CD4-positive, alpha-beta T cell treated with Interleukin-4 for 1 hour (primary cell): ENCODE measurements at regions not wholly inside any gene's neighbourhood (a gene's known extent, or its start where the extent isn't known, plus 50 kb on each side); places are given as distances from the start of the nearest gene placed in this dataset.

Source experiments
- DNase-seq, 2 donors: peaks; one replicate each; pipeline ENCODE4 v3.0.0-alpha.2; 2020 to 2022

- DNase-seq: no peak
Observed at GRCh38 chr6:50102676-50103075, 52.9 kb upstream of the DEFB112 start.

GRCh38 chr6:50110587-50110986 is 60.9 kb upstream of the DEFB112 start:
- no peak for DNase-seq

- DNase-seq: no peak
Observed at GRCh38 chr6:50112981-50113857, 63.5 kb upstream of the DEFB112 start.

DNA sequence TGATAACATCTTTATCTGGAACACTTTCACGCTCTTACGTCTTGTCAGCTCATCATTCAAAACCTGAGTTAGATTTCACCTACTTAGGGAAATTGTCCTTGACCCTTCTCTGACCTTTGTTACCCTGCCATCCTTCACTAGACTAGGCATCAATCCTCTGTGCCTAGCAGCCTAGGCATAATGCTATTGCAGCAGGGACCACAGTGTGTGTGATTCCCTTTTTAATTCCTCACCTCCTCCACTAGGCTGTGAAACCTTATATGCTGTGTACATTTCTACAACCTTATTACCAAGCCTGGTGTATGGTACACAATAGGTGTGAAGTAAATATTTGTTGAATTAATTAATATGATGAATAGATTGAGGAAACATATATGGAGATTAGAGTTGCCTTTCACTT is 66.7 kb upstream of the DEFB112 start:
- no peak for DNase-seq

- no peak for DNase-seq
Observed at GRCh38 chr6:50116797-50117542, 67.2 kb upstream of the DEFB112 start.

GRCh38 chr6:50120300-50120699 is 70.6 kb upstream of the DEFB112 start:
- DNase-seq: no peak

GRCh38 chr6:50123688-50124087 is 74.0 kb upstream of the DEFB112 start:
- no peak for DNase-seq

GRCh38 chr6:50124572-50124971 is 74.8 kb upstream of the DEFB112 start:
- DNase-seq: no peak

DNA sequence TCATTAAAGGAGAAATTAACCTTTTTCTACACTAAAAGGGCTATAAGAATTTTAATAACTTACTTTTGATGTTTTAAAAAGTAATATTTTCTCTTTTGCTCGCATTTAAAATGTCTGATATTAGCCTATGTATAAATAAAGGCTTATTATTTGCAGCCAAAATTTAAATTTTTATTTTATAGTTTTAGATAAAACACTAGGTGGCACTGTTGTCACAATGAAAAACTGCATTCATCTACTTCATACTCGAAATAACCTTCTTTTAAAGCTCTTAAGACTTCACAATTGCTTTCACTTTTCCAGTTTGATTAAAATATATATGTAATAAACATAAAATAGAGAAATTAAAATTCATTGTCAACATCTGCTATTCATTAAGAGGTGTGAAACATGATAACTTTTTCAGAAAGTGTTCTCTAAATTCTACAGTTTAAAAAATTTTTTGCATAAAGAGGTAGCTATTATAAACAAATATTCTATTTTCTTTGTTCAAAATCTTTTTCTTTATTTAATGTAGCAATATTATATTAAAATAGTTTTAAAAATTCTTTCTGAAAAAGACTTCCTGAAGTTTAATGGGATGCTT is 78.8 kb upstream of the DEFB112 start:
- DNase-seq: no peak

DNA sequence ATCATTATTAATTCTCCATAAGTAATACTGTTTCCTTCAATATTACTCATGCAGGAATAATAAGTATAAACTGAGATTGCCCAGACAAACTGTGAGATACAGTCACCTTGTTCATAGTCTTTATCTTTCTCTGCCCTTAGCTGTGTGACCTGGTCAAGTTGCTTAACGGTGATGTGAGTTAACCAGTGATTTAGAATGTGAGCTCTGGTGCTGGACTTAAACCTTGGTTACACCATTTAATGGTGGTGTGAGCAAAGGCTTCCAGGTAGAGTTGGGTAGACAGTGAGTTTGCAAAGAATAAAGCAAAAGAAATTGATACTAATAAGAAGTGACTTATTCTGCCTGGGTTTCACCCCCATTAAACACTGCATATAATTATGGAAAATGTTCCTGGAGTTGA is 86.2 kb upstream of the DEFB112 start:
- no peak for DNase-seq

- DNase-seq: no peak
Observed at GRCh38 chr6:50141100-50141499, 91.4 kb upstream of the DEFB112 start.

DNA sequence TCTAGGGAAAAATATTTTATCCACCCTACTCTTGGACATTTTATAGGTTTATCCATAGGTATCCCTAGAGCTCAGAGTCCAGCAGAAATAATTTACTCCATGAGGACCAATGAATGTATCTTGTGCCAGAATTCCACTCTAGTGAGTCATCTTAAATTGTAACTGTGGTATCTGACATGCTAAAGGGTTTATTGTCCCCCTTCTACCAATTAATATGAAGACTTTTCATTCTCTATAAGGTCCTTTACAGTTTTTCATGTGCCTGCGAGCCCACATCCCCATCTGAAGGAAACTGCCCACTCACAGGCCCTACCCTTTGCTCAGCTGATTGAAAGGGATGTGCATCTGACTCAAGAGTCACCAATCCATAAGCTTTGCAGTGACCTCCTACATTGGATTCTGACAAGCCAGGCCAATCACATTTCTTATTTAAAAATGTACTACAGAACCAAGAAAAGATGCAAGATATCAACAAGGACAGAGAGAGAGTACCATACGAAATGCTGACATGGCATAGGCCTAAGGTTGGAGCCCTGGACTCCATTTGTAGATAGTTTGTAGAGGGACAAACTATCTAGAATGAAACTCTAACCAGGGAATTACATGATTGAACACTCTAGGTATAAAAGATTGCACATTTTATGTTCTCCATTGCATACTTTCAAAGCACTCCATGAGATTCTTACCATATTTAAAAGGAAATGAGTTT is 93.4 kb upstream of the DEFB112 start:
- no peak for DNase-seq

DNA sequence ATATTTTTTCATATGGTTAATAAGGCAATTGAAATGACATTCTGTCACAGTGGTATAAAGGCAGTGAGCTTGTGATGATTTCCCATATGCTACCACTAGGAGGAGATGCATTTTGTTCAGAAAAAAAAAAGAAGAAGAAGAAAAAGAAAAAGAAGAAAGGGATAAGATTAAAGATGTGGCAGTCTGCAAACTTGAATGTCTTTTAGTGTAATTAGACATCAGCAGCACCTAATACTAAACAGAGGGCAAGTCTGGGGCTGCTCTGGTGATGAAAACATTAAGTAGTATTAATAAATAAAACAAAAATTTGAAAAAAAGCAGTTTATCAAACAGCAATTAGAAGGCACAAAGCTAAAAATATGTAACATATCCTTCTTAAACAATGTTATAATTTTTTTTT is 95.4 kb upstream of the DEFB112 start:
- no peak for DNase-seq

GRCh38 chr6:50147371-50147770 is 97.6 kb upstream of the DEFB112 start:
- DNase-seq: no peak

- no peak for DNase-seq
Observed at GRCh38 chr6:50180646-50181045, 130.9 kb upstream of the DEFB112 start.

DNA sequence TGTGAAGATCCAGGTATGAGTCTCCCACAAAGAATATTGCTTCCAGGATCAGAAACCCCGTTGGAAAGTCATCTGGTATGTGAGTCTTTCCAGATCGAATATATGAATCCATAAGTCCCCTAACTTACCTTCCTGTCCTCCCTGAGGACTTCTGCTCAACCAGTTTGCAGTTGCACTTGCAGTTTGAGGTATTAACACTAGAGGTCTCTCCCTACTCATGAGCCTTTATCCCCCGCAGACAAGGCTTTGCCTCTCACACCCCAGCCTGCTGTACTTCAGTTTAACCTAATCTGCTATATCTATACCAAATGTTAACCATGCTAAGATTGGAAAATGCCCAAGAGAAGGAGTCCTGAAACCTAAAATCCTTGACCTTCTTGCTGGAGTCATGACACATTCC is 135.3 kb upstream of the DEFB112 start:
- no peak for DNase-seq

DNA sequence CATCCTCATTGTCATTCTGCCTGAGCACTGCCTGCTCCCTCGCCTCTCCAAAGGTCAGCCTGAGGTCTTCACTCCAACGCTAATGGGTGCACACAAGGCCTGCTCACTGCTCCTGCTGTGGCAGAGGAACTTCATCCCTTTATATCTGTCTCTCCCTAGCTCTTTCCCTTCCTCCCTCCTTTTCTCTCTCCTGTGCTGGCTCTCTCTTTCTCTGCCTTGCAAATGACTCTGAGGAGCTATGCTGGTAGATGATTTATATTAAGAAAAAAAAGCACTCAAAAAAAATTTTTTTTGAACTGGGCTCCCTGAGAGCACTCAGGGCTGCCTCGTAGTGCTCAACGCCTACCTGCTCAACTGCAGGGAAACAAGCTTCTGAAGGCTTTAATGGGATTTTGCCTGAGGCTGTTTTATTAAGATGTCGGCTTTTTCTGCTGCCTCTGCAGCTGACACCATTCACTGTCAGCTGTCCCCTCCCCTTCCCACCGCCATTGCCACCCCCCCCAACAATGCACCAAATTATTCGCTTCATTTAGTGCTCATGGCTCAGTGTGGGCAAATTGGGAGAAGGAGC is 137.7 kb upstream of the DEFB112 start:
- no peak for DNase-seq

DNA sequence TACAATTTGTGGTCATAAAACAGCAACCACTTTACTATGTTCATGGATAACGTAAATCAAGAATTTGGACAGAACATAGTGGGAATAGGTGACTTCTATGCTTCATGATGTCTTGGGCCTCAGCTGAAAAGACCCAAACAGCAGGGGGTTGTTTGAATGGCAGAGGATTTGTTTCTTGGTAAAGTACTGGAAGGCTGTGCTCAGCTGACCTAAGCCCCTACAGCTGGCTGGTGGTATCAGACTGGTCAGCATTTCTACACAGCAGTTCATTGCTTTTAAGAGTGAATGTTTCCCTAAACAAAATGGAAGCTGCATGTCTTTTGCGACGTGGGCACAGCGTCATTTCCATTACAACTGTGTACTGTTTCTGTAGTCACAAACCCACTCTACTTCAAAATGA is 148.5 kb upstream of the DEFB112 start:
- no peak for DNase-seq

DNA sequence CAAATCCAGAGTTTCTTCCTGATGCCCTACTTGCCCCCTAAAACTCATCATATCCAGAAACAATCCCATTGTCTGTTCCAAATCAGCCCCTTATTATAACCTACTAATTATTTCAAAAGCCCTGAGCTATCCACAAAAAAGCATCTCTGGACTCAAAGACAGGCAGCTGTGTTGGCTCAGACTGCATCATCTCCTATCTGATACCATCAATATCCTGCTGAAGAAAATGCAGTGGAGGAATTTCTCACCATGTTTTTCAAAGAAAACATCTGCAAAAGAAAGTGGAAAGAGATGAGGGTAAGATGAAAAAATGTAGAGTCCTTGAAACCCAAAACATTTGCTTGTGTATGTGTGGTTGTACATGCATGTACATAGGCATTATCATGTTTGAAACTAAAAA is 153.0 kb upstream of the DEFB112 start:
- DNase-seq: no peak

DNA sequence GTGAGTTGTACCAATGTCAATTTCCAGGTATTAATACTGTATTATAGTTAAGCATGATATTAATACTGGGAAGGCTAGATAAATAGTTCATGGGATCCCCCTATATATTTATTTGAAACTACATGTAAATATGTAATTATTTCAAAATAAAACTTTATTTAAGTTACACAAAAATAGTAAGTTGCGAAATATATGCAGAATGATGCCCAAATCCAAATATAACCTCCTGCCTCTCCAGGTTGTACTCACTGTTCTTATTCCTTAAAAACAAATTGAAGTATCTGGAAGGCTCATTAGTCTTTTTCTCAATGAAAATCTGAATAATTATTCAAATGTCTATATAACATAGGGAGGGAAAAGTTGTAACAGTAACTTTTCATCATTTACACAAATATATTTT is 161.9 kb upstream of the DEFB112 start:
- no peak for DNase-seq

DNA sequence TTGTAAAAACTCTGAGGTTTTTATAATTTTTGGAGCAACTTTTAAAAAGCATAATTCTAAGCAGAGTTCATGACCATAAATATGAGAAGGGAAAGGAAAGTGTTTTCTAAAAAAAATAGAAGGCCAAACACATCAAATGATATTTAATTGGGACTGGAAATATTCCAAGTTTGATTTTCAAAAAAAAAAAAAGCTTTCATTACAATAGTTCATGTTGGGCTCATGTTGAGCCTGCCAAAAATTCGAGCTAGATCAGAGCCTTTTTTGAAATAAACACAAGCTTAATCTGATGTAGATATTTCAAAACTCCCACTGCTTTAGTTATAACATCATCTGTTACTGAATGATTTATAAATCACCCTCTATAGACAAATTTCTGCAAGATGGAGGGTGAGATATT is 163.4 kb upstream of the DEFB112 start:
- no peak for DNase-seq

DNA sequence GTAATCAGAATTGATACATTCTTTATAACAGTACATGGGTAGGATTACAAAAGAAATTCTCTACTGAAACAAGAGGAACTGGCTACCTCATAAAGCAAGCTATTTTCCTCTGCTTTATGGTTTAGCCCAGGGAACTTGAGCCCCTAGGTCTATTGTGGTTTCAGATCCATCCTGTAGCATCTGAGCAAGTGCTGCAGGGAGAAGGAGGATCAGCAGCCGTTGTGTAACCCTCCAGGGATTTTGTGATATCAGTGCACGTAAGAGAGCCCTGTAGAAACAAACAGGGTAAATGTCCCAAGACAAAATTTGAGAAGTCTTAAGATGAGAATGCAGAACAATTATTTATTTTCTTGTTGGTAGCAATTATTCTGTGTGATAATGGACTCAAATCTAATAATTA is 165.2 kb upstream of the DEFB112 start:
- DNase-seq: no peak

- no peak for DNase-seq
Observed at GRCh38 chr6:50217841-50218240, 168.1 kb upstream of the DEFB112 start.
